Inflammatory macrophage (primary cell): ENCODE measurements at regions not wholly inside any gene's neighbourhood (a gene's known extent, or its start where the extent isn't known, plus 50 kb on each side); places are given as distances from the start of the nearest gene placed in this dataset.

Experiments used
- DNase-seq, 2 donors: peaks; one replicate each; pipeline ENCODE4 v3.0.0-alpha.2; 2020 to 2022

DNA sequence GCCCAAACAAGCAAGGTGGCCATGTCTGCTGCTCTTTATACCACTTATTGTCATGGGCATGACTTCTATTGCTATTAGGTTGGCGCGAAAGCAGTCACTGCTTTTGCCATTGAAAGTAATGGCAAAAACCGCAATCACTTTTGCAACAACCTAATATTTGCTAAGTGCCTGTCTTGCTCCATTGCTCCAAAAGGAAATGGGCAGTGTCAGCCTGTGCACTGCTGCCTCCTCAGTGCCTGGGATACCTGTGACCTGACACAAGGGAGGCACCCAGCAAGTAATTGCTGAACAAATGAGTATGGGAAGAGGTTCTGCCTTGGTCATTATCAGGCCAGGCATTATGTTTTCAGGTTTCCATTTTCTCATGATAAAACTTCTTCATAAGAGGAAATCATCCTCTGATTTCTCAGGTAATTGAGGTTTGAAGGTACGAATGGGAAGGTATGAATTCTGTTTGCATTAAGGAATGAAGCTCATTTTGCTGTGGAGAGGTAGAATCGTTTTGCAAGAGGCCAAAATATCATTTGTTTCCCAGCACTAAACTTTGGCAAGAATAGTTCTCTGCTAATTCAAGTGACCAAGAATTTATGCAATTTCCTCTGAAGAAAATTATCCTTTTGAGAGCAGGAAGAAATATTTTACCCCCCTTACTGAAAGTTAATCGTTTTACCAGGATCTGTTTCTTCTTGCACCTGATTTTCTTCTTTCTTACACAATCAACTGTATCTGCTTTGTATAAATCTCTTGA, 128.4 kb upstream of the SPRY2 start:
- peak in 1 of 2 donors; percentile 22 for DNase-seq

DNA sequence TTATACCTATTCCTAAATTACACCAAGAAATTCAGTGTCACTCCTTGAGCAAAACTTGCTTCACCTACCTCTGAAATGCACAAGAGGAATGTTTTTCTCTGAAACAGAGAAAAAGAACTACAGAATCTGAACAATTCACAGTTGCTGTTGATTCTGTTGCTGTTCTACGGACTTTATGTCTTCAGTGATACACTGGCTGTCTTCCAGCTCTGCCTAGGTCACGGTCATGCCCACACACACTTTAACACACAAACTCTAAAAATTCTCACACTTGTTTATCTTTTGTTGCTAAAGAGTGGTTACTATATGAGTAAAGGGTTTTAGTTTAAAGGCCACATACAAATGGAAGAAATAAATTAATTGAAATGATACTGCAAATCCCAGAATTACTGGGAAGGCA, 124.4 kb upstream of the SPRY2 start:
- DNase-seq = no peak

DNA sequence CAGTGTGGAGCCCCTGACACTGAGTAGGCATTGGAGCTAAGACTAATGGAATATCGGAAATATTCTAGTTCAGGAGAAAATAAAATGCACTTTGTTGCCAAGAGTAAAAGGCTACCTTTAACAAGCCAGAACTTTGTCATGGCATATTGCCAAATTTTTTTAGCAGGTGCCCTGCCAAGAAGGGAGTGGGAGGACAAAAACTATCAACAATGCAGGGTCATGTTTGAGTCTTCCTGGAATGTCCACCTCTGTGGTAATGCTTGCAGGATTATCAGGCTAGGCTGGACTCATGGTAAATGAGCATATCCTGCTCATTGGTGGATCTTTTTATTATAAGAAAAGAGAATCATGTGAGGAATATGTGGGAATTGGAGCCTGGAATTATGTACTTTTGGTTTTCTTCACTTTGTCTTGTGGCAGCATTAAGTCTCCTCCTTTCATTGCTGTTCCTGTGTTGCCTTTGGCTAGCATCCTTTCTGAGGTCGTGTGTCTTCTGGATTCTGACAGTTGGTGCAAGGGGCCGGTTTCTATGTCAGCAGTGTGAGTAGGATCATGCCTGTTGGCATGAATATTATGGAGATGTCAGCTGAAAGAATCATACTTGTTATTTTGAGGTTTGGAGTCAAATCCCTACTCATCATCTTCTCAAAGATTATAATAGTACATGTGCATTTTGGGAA, 122.9 kb upstream of the SPRY2 start:
- no peak for DNase-seq

DNA sequence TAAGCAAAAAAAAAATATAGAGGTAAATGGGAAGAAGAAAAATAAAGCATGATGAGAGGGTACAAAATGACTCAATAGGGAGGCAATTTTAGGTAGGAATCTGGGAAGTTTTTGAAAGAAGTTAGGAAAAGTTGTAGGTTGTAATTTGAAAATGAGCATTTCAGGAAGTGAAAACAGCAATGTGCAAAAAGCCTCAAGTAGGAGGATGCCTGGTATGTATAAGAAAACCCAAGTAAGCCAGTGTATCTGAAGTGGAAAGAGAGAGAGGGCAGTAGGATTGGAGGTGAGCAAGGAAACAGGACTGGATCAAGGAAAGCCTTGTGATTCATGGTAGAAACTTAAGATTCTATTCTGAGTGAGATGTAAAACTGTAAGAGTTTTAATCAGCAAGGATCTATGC, 121.6 kb upstream of the SPRY2 start:
- no peak for DNase-seq

DNA sequence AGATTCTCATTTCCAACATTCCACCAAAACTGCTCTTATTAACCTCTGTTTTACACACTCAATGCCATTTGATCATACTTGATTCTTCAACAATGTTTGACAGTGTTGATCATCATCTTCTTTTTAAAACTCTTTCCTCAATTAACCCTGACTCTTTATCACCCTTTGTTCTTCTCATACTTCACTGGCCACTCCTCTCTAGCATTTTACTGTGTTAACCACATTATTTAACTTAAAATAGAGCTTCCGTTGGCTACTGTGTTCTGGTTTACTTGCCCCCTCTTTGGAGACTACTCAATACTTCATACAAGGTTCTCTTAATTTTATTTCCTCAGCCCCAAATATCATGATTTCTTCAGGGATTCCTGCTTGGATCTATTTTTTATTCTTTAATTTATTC, 121.1 kb upstream of the SPRY2 start:
- DNase-seq = no peak

DNA sequence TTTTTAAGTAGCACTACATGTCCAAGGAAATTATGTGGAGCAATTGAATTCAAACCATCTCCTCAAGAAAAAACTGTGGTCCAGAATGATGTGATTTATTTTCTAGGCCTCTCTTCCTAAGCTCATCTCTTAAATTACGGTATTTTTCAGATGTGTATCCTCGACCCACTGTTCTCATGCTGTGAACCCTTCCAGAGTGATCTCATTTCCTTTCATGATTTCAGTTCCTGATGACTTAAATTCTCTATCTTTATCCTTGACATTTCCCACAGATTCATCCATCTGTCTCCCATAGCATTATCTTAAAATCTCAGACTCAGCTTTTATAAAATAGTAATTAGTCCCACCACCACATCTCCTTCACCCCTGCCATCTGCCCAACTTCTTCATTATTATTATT, 117.6 kb upstream of the SPRY2 start:
- DNase-seq = peak in 1 of 2 donors; percentile 25

- DNase-seq = peak; percentile 68 to 96
Measured at GRCh38 chr13:80454245-80454644, 113.3 kb upstream of the SPRY2 start.

DNA sequence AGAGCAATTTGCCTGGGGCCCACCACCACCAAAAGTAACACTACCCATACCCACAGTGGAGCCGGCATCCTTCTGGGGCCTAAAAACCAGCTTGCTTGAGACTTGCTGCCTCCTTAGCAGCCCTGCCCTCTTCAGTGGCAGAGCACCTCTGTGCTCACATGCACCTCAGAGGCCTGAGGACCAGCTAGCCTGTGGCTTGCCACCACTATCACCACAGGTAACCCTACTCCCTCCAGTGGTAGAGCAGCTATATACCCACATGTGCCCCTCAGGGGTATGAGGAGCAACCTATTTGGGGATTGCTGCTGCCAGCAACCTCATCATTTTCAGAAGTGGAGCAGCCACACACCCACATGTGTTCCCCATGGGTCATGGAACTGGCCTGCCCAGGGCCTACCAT, 111.4 kb upstream of the SPRY2 start:
- DNase-seq = no peak

DNA sequence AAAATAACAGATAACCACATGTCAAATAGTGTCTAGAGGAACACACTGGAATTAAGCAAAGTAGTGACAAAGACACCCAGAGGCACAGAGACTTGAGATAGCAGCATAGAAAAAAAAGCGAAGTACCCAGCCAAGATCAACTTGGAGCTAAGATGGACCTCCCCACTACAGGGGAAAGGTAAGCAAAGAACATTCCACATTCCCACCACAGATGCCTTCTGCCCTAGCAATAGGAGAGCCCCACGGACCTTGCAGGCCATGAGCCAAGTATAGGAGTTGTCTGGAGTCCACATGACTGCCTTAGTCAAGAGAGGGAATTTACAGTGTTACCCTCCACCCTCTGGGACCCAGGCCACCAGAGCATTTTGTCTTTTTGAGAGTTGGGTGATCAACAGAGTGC, 110.7 kb upstream of the SPRY2 start:
- no peak for DNase-seq

- no peak for DNase-seq
Measured at GRCh38 chr13:80450386-80450785, 109.5 kb upstream of the SPRY2 start.

DNA sequence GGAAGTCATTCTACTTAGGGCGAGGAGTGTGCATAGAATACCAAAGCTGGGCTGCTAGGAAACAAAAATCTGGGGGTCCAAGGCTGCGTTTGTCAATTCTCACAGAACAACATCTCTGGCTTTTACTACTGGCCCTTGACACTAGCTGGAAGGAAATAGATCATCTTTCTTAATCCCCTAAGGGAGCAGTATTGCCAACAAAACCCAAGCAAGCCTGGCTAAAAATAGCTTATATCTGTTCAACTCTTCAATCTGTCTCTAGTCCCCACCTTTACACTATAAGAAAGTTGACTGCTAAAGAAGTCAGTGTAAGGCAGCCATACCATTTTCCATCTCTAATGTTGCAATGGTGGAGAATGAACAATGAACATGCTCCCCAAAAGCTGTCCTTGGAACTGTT, 107.8 kb upstream of the SPRY2 start:
- no peak for DNase-seq

- DNase-seq = peak in 1 of 2 donors; percentile 34
Measured at GRCh38 chr13:80447747-80448146, 106.8 kb upstream of the SPRY2 start.

GRCh38 chr13:80444240-80445015, 103.5 kb upstream of the SPRY2 start:
- DNase-seq = peak; percentile 86 to 95

GRCh38 chr13:80442609-80443008, 101.7 kb upstream of the SPRY2 start:
- no peak for DNase-seq

DNA sequence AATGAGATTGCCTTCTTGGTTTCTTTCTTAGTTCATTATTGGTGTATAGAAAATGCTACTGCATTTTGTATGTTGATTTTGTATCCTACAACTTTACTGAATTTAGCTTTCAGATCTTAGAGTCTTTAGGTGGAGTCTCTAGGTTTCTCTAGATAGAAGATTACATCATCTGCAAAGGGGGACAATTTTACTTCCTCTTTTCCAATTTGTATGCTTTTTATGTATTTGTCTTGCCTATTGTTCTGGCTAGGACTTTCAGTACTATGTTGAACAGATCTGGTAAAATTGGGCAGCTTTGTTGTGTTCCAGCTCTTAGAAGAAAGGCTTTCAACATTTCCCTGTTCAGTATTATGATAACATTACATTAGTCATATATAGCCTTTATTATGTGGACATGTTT, 101.0 kb upstream of the SPRY2 start:
- peak in 1 of 2 donors; percentile 66 for DNase-seq

DNA sequence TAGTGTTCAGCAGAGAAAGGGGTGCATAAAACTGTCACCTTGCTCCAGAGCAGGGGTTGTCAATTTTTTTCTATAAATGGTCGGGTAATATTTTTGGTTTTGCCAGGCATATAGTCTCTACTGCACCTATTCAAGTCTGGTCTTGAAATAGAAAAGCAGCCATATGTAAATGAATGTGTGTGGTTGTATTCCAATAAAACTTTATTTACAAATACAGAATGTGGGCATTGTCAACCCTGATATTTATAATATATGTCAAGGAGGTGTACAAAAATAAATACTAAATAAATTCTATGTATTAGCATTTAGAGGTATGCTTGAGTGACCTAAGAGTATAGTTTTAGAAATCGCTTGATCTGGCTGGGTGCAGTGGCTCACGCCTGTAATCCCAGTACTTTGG, 97.6 kb upstream of the SPRY2 start:
- no peak for DNase-seq

GRCh38 chr13:80437231-80437630, 96.3 kb upstream of the SPRY2 start:
- no peak for DNase-seq

GRCh38 chr13:80436571-80437169, 95.7 kb upstream of the SPRY2 start:
- no peak for DNase-seq

DNA sequence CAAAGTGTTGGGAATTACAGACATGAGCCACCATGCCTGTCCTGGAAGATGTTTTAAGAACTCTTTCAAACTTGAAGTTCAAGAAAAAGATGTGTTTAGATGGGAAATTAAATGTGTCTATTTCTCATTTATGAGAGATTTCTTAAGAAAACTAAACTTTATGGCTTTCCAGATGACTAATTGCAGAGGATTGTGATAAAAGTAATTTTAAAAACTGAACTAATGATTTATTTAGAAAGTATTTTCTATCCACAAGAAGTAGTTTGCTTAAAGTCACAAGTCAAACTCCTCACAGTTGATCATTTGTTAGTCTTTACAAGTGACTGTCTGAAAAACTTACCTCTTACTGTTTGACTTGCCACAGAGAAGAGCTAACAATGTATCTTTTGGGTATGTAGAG, 89.6 kb upstream of the SPRY2 start:
- DNase-seq = no peak

DNA sequence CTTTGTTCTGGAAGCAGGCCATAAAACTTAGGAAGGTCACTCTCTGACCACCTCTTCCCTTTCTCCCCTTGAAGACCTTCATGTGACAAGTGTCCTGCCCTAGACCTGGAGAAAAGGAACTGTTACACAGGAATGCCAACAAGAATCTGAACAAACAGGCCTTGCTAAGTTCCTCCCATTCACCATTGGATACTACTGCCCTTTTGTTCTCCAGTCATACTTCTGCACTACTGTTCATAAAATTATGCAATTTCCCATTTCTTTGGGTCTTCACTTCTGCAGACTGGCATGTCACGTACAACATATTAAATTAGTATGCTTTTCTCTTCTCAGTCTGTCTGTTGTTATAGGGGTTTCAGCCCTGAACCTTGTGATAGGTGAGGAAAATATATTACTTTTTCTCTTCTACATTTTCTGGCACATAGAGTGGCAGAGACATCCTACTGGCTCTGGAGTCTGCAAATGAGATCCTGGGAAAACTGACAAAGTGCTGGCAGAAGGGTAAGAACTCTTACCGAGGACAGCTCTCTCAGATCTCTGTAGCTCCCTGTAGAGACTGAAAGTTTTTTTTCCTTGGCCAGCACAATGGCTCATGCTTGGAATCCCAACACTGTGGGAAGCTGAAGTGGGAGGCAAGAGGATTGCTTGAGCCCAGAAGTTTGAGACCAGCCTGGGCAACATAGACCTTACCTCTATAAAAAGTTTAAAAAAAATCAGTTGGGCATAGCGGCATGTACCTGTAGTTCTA, 87.6 kb upstream of the SPRY2 start:
- DNase-seq = peak; percentile 37 to 54

DNA sequence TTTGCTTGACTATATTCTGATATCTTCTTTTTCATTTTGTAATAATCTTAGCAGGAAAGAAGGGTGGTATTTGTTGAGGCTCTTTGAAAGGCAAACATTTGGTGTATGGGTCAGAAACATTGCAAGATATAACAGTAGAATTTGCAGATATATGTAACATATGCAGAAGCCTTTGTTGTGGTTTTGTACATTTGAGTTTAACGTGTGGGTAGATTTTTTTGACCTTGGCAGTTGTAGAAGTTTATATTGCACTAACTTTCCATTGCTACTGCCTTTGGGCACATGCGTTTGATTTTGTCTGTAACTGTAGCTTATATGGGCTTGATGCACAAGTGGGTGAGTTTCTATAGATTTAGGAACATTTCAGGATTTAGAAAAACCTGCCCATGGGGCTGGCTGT, 78.5 kb upstream of the SPRY2 start:
- no peak for DNase-seq

DNA sequence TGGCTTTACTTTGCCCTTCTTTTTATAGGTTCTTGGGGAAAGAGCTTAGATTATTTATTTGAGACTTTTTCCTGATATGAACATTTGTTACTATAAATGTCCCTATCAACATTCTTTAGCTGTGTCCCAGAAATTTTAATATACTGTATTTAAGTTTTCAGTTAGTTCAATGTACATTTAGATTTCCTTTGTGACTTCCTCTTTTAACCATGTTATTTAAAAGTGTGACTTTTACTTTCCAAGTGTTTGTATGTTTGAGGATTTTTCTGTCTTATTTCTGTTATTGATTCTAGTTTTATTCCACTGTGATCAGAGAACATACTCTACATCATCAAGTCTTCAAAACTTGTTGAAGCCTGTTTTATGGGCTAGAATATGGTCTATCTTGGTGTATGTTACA, 72.7 kb upstream of the SPRY2 start:
- no peak for DNase-seq

DNA sequence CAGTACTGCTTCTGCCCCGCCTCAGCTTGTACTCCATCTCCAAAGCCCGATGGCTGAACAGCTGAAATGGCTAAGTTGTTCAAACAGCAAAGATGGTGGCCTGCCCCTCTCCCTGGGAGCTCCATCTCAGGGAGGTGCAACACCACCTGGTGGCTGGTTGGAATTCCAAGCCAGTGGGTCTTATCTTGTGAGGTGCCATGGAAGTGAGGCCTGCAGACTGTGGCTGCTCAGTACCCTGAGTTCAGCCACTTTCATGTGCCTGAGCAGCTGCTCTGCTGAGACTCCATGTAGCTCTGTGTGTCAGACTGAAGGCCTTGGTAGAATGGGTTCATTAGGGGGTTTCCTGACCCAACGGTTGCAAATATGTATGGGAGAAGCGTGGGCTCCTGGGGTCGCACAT, 67.3 kb upstream of the SPRY2 start:
- no peak for DNase-seq
